GM21619 (cell line): ENCODE measurements at regions not wholly inside any gene's neighbourhood (a gene's known extent, or its start where the extent isn't known, plus 50 kb on each side); places are given as distances from the start of the nearest gene placed in this dataset.
"Not testable (repeated sequence)": the region's sequence is repeated elsewhere in the genome, so short reads cannot be mapped to it uniquely, and the experiment has no call there.

Source experiments
- ATAC-seq: cut with Tn5 transposase; IDR thresholded peaks from one replicate; pipeline ENCODE4 v1.9.1; 2021; ENCODE audit not compliant: unreplicated experiment

DNA sequence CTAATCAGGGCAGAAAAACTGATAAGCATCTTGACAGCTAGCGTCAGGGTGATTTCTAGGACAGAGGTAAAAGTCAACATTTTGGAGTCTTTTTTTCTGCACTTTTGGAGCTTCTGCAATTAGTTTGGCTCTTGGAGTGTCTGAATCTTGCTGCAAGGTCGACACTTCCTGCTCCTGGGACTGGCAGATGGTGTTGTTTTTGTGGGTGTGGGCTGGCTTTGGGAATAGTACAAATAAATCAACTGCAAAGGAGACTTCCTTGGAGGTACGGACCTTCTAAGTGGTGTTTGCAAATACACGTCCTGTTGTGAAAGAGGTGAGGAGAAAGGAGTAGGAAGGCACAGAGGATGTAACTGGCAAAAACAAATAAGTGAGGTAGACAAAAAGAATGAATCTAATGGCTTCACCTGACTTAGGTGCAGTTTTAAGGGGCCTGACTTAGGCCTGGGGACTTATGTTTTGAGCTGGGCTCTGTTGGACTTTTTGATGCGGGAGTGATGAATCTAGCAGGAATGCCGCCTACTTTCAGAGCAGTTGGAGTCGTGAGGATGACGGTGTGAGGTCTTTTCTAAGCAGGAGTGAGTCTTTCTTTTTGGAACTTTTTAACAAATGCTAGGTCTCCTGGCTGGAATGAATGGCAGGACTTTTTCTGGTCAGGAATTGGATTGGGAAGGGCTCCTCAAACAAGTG lies 195.1 kb downstream of the OTOP1 start:
- ATAC-seq = not testable (repeated sequence)

- ATAC-seq = not testable (repeated sequence)
These were observed 194.4 kb downstream of the OTOP1 start for GRCh38 chr4:4032364-4032763.

DNA sequence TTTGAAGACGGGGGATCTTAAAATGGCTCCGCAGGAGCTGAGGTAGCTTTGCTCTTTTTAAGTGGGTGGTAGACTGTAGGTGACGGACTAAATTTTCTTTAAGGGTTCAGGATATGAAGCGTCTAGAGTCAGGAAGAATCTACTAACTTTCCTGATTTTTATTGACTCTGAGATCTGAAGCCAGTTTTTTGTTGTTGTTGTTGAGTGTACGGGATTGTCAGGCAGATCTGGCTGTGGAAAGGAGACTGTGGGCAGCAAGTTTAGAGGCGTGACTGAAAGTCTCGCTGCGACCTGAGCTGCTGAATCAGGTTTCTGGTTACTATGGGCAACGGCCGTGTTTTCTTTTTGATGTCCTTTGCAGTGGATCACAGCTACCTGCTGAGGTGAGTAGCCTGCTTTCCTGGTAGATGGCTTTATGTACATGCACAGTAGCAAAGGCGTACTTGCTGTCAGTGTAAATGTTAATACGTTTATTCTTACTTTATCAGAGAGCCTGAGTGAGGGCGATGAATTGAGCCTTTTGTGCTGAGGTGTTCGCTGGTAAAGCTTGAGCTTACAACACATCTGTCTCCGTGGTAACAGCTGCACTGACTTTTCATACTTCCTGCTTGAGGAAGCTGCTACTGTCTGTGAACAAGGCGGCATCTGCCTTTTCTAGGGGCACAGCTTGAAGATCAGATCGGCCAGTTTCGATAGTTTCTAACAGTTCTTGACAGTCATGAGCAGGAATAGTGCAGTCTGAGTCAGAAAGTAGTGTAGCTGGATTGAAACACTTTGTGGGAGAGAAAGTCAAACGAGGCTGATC lies 193.7 kb downstream of the OTOP1 start:
- ATAC-seq = not testable (repeated sequence)

DNA sequence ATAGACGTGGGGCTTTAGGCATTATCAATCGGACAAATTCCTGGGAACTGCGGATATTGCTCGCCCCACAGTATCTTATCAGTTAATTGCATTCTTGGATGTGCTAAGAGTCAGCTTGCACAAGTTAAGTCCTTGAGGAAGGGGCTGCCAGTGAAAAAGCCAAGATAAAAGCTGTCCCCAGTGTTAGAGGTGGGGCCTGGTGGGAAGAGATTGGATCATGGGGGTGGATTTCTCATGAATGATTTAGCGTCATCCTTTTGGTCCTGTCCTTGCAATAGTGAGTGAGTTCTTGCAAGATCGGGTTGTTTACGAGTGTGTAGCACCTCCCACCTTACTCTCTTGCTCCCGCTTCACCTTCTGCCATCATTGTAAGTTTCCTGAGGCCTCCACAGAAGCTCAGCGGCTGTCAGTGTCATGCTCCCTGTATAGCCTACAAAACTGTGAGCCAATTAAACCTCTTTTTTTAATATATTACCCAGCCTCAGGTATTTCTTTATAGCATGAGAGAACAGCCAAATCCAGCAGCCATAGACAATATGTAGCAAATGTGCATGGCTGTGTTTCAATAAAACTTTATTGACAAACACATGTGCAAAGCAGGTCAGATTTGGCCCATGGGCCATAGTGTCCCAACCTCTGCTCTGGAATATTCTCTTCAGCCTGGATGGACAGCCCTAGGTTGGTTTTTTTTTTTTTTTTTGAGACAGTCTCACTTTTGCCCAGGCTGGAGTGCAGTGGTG lies 189.2 kb downstream of the OTOP1 start:
- ATAC-seq = not testable (repeated sequence)

GRCh38 chr4:4045823-4046222 lies 180.9 kb downstream of the OTOP1 start:
- ATAC-seq = not testable (repeated sequence)

- ATAC-seq = not testable (repeated sequence)
These were observed 180.0 kb downstream of the OTOP1 start for GRCh38 chr4:4046686-4047085.

DNA sequence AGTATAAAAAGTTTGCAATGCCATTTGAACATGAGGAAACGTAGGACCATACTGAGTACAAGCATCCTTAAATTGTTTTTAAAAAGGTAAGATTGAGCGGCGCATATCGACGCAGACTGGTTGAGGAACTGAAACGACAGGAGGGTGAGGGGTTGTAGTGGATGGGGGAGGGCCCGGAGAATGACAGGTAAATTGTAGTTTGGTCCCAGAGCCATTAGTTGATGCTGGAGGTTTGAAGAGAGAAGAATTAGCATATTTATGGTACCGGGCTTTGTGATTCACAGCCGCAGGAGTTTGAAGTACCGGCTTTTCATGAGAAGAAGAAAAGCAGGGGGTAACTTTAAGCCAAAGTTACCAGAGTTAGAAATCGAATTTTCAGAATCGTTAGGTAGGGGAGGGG lies 179.5 kb downstream of the OTOP1 start:
- not testable (repeated sequence) for ATAC-seq

- ATAC-seq = not testable (repeated sequence)
These were observed 178.5 kb downstream of the OTOP1 start for GRCh38 chr4:4048227-4048626.

- not testable (repeated sequence) for ATAC-seq
These were observed 175.9 kb downstream of the OTOP1 start for GRCh38 chr4:4050781-4051180.

GRCh38 chr4:4052933-4053332 lies 173.8 kb downstream of the OTOP1 start:
- not testable (repeated sequence) for ATAC-seq

DNA sequence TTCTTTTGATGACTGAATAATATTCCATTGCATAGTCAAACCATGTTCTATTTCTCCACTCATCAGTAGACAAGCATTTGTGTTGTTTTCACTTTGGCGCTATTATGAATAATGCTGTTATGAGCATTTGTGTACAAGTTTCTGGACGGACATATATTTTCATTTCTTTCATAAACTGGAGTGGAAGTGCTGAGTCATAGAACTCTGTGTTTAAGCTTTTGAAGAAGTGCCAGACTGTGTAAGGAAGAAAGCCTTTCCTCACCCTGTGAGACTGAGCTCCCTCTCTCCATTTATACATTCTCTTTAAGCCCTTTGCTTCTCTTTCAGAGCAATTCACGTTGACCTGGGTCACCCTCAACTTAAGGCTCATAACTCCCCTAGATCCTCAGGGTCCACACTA lies 169.5 kb downstream of the OTOP1 start:
- not testable (repeated sequence) for ATAC-seq

GRCh38 chr4:4084171-4084570 lies 142.6 kb downstream of the OTOP1 start:
- ATAC-seq = not testable (repeated sequence)

DNA sequence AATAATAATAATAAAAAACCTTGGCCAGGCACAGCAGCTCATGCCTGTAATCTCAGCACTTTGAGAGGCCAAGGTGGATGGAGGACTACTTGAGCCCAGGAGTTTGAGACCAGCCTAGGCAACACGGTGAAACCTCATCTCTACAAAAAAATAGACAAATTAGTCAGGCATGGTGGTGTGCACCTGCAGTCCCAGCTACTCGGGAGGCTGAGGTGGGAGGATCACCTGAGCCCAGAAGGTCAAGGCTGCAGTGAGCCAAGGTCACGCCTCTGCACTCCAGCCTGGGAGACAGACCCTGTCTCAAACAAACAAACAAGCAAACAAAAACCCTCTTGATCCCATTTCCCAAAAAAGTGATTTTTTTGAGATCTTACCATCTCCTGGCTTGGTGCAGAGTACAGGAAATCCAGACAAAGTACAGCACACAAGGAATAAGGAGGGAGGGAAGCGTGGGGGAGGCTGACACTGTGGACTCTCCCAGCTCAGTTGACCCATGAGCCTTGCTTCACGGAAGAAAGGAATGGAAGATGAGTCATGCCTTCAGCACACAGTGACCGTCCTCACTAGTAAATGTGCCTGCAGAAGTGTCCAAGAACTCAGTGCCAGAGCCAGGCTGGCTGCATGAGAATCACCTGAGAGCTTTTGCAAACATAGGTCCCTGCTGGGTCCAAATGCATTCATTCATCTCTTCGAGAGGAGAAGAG lies 136.9 kb downstream of the OTOP1 start:
- ATAC-seq = not testable (repeated sequence)

DNA sequence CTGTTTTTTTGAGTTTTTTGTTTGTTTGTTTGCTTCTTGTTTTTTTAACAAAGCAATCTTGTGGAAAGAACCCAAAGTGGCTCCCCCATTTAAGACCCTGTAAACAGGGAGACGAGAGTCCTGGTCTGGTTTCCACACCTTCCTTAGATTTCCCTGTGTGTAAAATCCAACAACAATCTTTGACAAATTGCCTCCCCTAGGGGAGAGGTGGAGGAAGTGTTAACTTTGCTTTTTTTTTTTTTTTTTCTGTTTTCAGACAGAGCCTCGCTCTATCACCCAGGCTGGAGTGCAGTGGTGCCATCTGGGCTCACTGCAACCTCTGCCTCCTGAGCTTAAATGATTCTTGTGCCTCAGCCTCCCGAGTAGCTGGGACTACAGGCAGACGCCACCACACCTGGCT lies 136.0 kb downstream of the OTOP1 start:
- ATAC-seq = not testable (repeated sequence)

DNA sequence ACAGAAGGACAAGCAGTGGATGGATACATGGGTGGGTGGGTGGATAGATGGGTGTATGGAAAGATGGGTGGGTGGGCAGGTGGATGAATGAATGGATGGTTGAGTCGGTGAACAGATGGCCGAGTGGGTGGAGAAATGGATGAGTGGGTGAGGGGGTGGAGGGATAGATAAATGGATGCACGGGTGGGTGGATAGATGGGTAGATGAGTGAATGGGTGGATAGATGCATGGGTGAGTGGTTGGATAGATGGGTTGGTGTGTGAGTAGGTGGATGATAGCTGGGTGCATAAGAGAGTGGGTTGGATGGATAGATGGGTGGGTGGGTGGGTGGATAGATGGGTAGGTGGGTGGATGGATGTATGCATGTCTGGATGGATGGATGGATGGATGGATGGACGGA lies 134.6 kb downstream of the OTOP1 start:
- ATAC-seq = not testable (repeated sequence)

GRCh38 chr4:4099610-4100009 lies 127.1 kb downstream of the OTOP1 start:
- not testable (repeated sequence) for ATAC-seq

DNA sequence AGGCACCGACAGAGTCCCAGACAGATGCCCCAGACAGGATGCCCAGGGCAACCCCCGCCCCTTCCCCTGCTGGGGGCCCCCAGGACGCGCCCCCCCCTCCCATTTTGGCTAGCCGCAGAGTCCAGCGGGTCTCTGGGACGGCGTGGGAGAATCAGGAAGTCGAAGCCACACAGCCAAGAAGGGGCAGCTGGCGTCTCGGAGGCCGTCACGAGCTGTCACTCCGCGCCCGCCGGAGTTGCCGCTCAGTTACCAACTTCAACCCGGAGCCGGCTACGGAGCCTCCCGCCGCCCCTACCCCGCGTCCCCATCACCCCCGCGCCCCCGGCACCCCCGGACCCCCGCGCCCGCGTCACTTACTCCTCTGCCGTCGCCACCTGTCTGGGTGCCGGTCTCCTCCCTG lies 119.8 kb downstream of the OTOP1 start:
- not testable (repeated sequence) for ATAC-seq

- not testable (repeated sequence) for ATAC-seq
These were observed 119.2 kb downstream of the OTOP1 start for GRCh38 chr4:4107411-4108107.

DNA sequence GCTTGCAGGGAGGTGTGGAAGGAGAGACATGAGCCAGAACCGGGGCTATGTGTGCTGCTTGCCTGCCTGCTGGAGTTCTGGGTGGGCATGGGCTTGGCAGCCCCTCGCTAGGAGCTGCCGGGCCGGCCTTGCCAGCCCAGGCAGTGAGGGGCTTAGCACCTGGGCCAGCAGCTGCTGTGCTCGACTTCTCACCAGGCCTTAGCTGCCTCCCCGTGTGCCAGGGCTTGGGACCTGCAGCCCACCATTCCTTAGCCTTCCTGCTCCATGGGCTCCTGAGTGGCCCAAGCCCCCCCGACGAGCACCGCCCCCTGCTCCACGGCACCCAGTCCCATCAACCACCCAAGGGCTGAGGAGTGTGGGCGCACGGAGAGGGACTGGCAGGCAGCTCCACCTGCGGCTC lies 111.3 kb downstream of the OTOP1 start:
- not testable (repeated sequence) for ATAC-seq

DNA sequence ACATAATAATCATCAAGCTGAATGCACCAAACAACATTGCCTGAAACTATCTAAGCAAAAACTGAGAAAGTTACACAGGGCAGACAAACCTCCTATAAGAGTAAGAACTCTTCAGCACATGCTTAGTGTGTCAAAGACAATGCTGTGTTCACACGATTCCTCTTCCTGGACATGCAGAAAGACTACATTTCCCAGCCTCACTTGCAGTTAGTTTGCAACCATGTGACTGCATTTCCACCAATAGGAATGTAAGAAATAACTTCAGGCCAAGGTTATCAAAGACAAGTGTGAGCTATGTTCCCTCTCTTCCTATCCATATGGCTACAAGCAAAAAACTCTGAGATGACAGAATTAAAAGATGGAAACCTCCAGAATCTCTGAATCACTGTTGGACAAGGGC lies 109.8 kb downstream of the OTOP1 start:
- ATAC-seq = not testable (repeated sequence)
